HUES48 (cell line): ENCODE measurements at regions not wholly inside any gene's neighbourhood (a gene's known extent, or its start where the extent isn't known, plus 50 kb on each side); places are given as distances from the start of the nearest gene placed in this dataset.

Experiments
- H3K27ac ChIP-seq: one replicate; pipeline ENCODE4 v1.7.0; 2013; ENCODE audit warnings: low read depth, low read length, inconsistent platforms
- H3K27me3 ChIP-seq: 2 replicates; pipeline ENCODE4 v1.6.1; 2013; ENCODE audit warnings: mild to moderate bottlenecking, low read length; ENCODE audit not compliant: control insufficient read depth, insufficient read depth
- H3K36me3 ChIP-seq: 2 replicates; pipeline ENCODE4 v1.6.1; 2013; ENCODE audit warnings: low read length; ENCODE audit not compliant: control insufficient read depth, insufficient read depth
- H3K4me1 ChIP-seq: 2 replicates; pipeline ENCODE4 v1.6.1; 2013; ENCODE audit warnings: mild to moderate bottlenecking, low read length; ENCODE audit not compliant: control insufficient read depth, insufficient read depth
- H3K4me3 ChIP-seq: 2 replicates; pipeline ENCODE4 v1.5.1; 2013; ENCODE audit warnings: mild to moderate bottlenecking, low read depth, low read length
- H3K9ac ChIP-seq: 2 replicates; pipeline ENCODE4 v1.6.1; 2013; ENCODE audit warnings: mild to moderate bottlenecking, low read depth, low read length, moderate library complexity
- H3K9me3 ChIP-seq: 2 replicates; pipeline ENCODE4 v1.6.1; 2013; ENCODE audit warnings: low read length; ENCODE audit not compliant: control insufficient read depth, insufficient read depth

DNA sequence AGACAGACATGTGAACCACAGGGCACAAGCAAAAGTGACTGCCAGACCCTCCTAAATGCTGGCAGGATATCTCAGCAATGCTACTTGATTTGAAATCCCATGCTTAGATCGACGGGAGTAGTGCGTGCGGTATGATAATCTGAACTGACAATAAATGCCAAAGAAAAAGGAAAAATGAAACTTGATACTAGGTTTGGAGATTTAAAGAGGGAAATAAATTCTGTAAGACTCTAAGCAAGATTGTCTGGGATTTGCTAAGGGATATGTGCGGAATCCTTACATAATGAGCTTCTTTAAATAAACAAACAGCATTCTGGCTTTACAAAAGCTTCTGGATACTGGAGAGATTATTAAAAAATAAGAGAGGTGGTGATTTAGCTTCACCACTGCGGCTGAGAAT is 203.6 kb downstream of the CAAP1 start:
- Histone ChIP-seq H3K4me3 (no peak overlapping the region), H3K36me3 (no peaks in the 10 kb centered on the region), H3K9me3 (no peaks in the 10 kb centered on the region), H3K27ac (no peak overlapping the region), H3K4me1 (no peaks in the 10 kb centered on the region; the same call in 1 of the 2 replicates), H3K27me3 (no peaks in the 10 kb centered on the region), H3K9ac (no peak overlapping the region)

DNA sequence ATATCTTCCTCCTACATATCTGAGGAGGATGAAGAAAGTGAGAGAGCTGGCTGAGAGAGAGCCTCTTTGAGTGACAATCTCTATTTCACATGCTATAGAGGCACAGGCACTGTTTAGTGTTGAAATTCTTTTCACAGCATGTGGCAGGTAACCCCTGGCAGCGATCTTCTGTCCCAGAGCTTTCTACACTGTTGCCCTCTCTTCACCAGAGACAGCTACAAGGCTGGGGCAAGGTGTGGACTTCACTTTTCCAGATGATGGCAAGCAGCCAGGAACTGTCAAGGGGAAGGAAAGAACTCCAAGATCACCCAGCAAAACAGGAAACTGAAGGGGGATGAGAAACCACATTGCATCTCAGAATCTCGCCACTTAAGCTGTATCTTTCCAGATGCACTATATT is 205.2 kb downstream of the CAAP1 start:
- no peak overlapping the region for H3K9ac ChIP-seq
- no peak overlapping the region for H3K4me3 ChIP-seq
- H3K9me3 ChIP-seq = no peaks in the 10 kb centered on the region
- H3K27me3 ChIP-seq = no peaks in the 10 kb centered on the region
- peaks cover 6% of the 10 kb centered on the region for H3K4me1 ChIP-seq
- no peaks in the 10 kb centered on the region for H3K36me3 ChIP-seq
- no peak overlapping the region for H3K27ac ChIP-seq

DNA sequence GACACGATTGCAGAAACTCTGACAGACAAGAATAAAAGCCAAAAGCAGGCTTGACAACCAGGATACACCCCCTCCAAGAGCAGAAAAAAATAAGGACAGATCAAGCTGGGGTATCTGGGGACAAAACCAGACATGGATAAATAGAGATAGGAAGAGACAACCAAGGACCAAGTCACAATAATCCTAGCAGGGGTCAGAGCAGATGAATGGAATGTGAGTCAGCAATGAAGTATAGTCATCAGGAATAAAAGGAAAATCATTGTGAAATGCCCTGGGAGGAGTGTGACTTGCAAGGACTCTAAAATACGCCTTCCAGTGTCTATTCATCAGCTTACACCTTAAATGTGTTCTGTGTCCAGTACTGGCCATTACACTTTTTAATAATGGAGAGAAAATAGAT is 206.8 kb downstream of the CAAP1 start:
- Histone ChIP-seq H3K4me1 (peaks cover 21% of the 10 kb centered on the region), H3K27ac (no peak overlapping the region), H3K36me3 (no peaks in the 10 kb centered on the region), H3K9me3 (no peaks in the 10 kb centered on the region), H3K9ac (no peak overlapping the region), H3K4me3 (no peak overlapping the region), H3K27me3 (no peaks in the 10 kb centered on the region)

DNA sequence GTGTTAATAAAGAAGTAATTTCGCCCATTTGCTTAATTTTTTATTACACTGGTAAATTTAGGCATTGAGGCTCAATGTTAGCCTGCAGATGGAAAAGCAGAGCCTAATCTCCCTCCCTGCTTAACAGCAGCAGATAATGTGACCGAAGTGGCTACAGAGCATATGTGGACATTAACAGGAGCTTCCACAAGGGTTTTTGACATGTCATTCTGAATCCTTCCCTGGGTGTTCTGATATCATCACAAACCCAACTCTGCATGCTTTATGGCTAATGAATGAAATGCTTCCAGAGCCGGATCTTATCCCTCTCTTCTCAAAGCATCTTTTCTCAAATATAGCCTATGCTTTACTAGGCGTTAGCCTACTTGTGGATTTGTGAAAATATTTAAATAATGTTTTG is 208.6 kb downstream of the CAAP1 start:
- Histone ChIP-seq H3K27me3 (no peaks in the 10 kb centered on the region), H3K4me3 (no peak overlapping the region), H3K36me3 (no peaks in the 10 kb centered on the region), H3K27ac (no peak overlapping the region), H3K9ac (no peak overlapping the region), H3K9me3 (no peaks in the 10 kb centered on the region), H3K4me1 (peaks cover 24% of the 10 kb centered on the region)

DNA sequence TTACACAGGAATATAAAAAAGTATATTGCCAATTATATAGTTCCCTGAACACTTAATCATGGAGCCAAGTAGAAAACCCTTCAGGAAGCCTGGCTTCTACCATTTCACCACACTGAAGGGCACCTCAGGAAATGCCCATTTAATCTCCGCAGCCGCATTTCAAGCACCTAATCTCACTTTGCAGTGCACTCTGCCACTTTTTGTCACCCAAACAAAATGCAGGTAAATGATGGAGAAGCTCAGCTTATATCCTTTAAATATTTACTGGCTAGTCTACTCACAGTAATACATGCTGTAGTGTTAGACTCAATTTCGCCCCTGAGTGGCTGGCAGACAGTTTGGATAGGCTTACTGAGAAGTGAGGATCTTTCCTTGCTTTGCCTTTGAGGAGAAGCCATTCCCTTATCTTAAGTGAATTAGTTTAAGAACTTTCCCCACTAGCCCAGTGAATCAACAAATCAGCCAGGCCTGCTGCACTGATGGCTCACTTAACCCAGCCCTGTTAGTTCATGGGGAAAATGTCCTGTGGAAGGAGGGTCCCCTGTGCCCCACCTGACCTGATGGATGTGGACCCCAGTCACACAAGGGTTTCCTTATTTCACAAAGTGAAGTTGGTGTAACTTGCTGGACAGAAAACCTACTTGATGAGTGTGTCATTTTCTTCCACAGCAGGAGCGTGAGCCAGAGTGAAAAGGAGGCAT is 209.7 kb downstream of the CAAP1 start:
- Histone ChIP-seq H3K27me3 (no peaks in the 10 kb centered on the region), H3K4me3 (no peak overlapping the region), H3K27ac (no peak overlapping the region), H3K9me3 (no peaks in the 10 kb centered on the region), H3K36me3 (no peaks in the 10 kb centered on the region), H3K9ac (no peak overlapping the region), H3K4me1 (peaks cover 34% of the 10 kb centered on the region)

DNA sequence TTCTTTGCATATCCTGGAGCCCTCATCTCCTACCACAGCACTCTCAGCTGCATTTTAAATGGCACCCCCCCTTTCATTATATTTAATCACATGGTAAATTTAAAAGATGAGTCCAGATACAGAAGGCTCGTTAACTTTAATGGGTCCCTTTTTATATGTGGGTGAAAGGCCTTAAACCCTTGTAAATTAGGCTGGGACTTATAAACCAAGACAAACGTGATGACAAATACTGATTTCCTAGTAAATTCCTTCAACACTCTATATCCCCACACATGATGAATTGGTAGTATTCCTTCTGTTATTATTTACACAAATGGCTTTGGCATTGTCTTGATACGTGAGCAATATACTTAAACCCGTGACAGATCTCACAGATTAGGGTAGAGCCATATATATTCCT is 210.6 kb downstream of the CAAP1 start:
- H3K4me3 ChIP-seq = no peak overlapping the region
- no peaks in the 10 kb centered on the region for H3K36me3 ChIP-seq
- H3K4me1 ChIP-seq = peaks cover 35% of the 10 kb centered on the region
- no peak overlapping the region for H3K27ac ChIP-seq
- no peaks in the 10 kb centered on the region for H3K9me3 ChIP-seq
- H3K9ac ChIP-seq = no peak overlapping the region
- no peaks in the 10 kb centered on the region for H3K27me3 ChIP-seq

DNA sequence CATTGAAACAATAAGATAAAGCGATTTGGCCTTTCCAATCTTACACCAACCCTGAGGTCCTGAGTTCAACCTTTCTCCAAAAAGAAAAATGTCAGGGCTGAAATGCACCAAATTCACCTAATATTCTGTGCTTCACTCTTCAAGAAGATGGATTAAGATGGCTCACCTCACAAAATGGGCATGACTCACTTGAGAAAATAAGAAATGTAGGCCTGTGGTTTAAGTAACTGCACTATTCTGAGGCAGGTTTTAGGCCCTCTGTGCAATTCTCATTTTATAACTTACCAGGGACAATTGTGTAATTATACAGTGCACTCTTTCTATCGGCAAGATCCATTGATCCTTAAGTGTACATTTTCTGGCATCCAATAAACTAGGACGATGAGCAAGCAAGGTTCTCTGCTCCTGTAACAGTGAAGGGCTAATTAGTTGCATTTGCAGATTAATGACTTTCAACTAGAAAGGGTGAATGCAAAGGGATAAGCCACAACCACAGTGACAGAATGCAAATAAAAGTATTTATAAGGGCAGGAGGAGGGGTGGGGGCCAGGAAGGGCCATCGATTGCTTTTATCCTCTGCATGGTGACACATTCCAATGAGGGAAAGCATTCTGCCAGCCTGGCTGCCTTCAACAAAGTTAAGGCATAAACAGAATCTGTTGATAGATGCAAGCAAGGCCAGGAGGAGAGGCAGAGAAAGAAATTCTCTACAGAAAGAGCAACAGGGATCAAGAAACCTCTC is 214.5 kb downstream of the CAAP1 start:
- Histone ChIP-seq H3K9me3 (no peaks in the 10 kb centered on the region), H3K9ac (no peak overlapping the region), H3K4me3 (no peak overlapping the region), H3K27me3 (no peaks in the 10 kb centered on the region), H3K27ac (peak overlapping the region; percentile 26), H3K4me1 (peaks cover 33% of the 10 kb centered on the region), H3K36me3 (no peaks in the 10 kb centered on the region)

DNA sequence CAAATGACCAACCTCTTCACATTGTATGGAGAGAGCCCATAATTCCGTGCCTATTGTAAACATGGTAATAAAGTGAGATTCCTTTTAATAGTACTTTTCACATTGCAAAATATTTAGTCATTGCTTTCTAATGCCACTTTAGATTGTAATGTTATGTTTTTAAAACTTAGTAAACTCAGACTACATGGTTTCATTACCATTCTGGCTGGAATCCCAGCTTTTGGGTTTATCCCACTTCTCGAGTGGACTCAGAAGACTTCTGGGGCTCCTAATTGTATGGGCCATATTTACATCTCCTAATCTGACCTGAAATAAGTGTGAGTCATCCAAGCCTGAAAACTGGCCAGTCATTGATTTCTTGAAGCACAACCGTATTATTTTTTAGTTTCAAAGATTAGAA is 217.6 kb downstream of the CAAP1 start:
- Histone ChIP-seq H3K4me1 (peaks cover 12% of the 10 kb centered on the region), H3K9me3 (no peaks in the 10 kb centered on the region), H3K36me3 (no peaks in the 10 kb centered on the region), H3K4me3 (no peak overlapping the region), H3K27me3 (no peaks in the 10 kb centered on the region), H3K9ac (no peak overlapping the region), H3K27ac (no peak overlapping the region)

DNA sequence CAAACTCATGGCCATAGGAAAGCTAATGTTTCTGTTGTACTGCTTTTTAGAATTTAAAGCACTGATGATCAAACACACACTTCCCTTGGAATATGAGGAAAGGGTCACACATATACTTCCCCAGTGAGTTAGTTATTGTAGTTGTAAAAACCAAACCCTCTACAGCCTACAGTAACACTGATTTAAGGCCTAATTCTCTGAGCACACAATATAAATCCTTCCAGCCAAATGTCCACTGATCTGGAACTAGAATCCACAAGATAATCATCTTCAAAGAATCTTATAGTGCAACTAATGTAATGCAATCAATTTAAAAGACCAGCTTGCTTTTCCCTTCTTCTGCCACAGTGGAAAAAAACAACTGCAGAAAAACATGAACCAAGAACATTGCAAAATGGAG is 219.3 kb downstream of the CAAP1 start:
- Histone ChIP-seq H3K4me1 (peaks cover 11% of the 10 kb centered on the region), H3K9ac (no peak overlapping the region), H3K4me3 (no peak overlapping the region), H3K27me3 (no peaks in the 10 kb centered on the region), H3K9me3 (no peaks in the 10 kb centered on the region), H3K36me3 (no peaks in the 10 kb centered on the region), H3K27ac (no peak overlapping the region)

DNA sequence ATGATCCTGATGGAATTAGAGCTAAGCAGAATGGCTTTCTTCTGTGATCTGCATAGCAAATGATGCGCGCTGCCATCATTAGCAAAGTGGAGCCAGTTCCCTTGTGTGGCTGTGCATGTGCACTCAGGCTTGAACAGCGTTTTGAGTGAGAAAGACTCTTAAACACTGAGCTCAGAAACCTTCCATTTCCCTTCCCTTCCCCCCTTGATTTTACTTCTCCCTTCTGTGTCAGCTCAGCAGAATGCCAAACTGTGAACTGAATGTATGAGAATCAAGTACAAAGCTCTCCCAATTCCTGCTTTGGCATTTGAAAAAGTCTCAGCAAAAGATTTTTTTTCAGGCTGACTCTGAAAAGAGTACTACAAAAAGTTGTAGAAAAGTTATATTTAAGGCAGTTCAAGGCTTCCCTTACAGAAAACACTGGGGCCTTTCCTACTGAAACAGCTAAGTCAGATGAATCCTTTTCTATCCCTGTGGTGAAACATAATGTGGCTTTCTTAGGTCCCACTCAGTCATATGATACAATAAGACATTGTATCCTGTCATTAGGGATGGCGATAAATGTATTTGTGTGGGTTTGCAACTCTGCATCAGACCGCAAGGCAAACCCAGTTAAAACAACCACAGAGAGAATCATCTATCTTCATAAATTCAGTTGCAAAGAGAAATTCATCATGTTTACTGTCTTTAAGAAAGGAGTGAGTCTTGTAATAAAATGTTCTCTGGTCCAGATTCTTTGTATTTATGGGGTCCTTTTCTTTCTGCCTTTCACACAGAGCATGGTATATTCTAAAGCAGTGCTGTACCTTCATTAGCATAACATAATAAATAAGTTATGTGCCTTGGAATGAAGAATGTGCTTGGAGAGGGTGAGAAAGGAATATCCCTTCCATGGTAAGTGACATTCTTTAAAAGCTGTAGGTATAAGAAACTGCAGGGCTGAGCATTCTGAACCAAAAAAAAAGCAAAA is 222.6 kb downstream of the CAAP1 start:
- H3K27me3 ChIP-seq = no peaks in the 10 kb centered on the region
- no peak overlapping the region for H3K27ac ChIP-seq
- H3K9ac ChIP-seq = no peak overlapping the region
- peaks cover 7% of the 10 kb centered on the region; the same call in 1 of the 2 replicates for H3K4me1 ChIP-seq
- no peaks in the 10 kb centered on the region for H3K9me3 ChIP-seq
- H3K4me3 ChIP-seq = no peak overlapping the region
- no peaks in the 10 kb centered on the region for H3K36me3 ChIP-seq
